ENCODE measurements at regions not wholly inside any gene's neighbourhood (a gene's known extent, or its start where the extent isn't known, plus 50 kb on each side); places are given as distances from the start of the nearest gene placed in this dataset.

DNA sequence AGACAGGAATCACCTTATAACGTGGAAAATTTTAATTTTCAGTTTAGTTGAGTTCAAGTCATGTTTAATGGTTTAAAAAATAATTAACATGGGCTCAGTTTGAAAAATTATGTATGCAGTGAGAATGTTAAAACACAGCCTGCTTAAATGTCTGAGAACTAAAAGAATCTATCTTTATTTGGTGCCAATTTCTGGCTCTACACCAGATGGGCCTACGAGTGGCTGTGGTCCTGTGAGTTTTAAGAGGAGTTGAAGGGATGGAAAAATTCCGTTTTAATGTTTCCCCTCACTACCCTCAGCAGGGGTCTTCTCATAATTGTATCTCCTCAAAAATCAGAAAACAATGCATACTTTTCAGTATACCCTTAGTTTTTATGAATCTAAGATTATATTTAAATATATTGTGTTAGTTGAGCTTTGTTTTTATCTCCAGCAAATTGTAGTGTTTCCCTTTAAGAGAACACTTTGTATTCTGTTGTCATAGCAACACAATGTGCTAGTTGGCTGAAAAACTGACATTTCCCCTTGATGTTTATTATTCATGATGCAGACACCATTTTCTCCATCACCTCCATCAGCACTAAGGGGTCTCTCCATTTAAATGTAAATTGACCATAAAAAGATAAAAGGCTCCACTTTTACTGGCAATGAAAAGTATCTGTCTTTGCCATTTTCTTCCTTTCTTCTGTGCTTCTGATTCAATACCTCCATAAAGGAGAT, 393.5 kb upstream of the GRIA3 start:
- in situ Hi-C loops (cut with HindIII; ENCODE audit: low pct_unique_long_range_greater_than_20kb, low sequenced_read_pairs): no loop called here
- no peak for DNase-seq (ENCODE audit: low read depth)

GRCh38 chrX:122813876-122814275, 370.2 kb upstream of the GRIA3 start:
- in situ Hi-C loops (cut with HindIII; ENCODE audit: low pct_unique_long_range_greater_than_20kb, low sequenced_read_pairs): no loop called here
- DNase-seq (ENCODE audit: low read depth): no peak

DNA sequence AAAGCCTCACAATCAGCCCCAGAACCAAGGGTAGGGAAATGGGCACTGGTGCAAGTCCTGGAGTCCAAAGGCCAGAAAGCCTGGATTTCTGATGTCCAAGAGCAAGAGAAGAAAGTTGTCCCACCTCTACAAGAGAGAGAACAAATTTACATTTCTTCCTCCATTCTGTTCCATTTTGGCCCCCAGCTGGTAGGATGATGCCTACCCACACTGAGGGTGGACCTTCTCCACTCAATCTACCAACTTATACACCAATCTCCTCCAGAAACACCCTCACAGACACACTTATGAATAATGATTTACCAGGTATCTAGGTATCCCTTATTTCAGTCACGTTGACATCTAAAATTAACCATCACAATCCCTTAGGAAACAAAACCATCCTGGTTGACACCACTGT, 367.8 kb upstream of the GRIA3 start:
- DNase-seq (ENCODE audit: low read depth): no peak
- in situ Hi-C loops (cut with HindIII; ENCODE audit: low pct_unique_long_range_greater_than_20kb, low sequenced_read_pairs): no loop called here

GRCh38 chrX:122817321-122817955, 366.6 kb upstream of the GRIA3 start:
- in situ Hi-C loops (cut with HindIII; ENCODE audit: low pct_unique_long_range_greater_than_20kb, low sequenced_read_pairs): no loop called here
- no peak for DNase-seq (ENCODE audit: low read depth)

DNA sequence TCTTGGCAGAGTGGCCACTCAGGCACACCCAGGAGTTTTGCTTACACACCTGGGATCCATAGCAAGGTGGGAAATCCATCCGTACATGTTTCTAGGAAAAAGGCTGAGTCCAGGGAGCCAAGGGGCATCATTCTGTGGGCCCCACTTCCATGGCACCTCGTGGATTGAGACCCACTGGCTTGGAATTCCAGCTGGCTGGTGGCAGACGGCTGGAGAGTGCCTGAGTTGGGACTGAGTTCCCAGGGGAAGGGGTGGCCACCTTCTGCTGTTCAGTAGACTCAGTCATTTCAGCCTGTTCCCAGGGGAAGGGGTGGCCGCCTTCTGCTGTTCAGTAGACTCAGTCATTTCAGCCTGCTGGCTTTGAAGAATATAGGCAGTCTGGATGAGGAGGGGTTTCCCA, 366.0 kb upstream of the GRIA3 start:
- in situ Hi-C loops (cut with HindIII; ENCODE audit: low pct_unique_long_range_greater_than_20kb, low sequenced_read_pairs): no loop called here

DNA sequence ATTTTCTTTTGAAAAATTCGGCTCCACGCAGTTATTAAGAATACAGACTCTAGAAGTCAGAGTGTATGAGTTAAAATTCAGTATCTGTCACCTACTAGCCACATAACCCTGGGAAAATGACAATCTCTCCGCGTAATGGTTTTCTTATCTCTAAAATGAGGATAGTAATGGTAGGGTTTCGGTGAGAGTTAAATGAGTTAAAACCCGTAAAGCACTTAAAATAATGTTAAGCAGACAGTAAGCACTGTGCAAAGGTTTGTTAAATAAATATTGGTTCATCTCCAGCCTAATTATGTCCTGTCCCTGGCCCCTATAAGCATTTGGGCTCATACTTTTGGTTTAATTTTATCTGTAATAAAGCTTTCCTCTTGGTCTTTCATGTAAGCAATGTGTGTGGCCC, 350.8 kb upstream of the GRIA3 start:
- no peak for DNase-seq (ENCODE audit: low read depth)
- in situ Hi-C loops (cut with HindIII; ENCODE audit: low pct_unique_long_range_greater_than_20kb, low sequenced_read_pairs): no loop called here

More for the DNA sequence above, 366.0 kb upstream of the GRIA3 start:
- no peak for DNase-seq (ENCODE audit: low read depth)

- in situ Hi-C loops (cut with HindIII; ENCODE audit: low pct_unique_long_range_greater_than_20kb, low sequenced_read_pairs): no loop called here
- no peak for DNase-seq (ENCODE audit: low read depth)
These were observed 348.2 kb upstream of the GRIA3 start for GRCh38 chrX:122835886-122836285.

DNA sequence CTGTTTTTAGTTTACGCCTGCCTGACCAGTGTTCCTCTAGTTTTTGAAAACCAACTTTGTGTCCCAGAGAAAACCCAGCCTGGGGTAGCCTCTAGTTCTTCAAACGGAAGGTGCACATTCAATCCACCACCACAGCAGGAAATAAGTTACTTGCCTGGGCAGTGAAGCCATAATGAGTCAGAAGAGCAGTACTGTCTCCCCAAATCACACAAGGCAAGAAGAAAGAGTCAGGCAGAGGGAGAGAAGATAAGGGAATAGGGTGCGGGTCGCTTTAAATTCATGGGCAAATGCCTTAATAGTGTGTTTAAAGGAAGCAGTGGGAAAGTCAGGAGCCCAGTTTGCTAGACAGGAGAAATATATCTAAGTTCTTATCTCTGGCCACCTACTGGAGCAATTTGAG, 333.8 kb upstream of the GRIA3 start:
- no peak for DNase-seq (ENCODE audit: low read depth)
- in situ Hi-C loops (cut with HindIII; ENCODE audit: low pct_unique_long_range_greater_than_20kb, low sequenced_read_pairs): no loop called here

- DNase-seq (ENCODE audit: low read depth): no peak
- in situ Hi-C loops (cut with HindIII; ENCODE audit: low pct_unique_long_range_greater_than_20kb, low sequenced_read_pairs): no loop called here
These were observed 327.9 kb upstream of the GRIA3 start for GRCh38 chrX:122856205-122856604.

GRCh38 chrX:122857734-122858133, 326.3 kb upstream of the GRIA3 start:
- in situ Hi-C loops (cut with HindIII; ENCODE audit: low pct_unique_long_range_greater_than_20kb, low sequenced_read_pairs): no loop called here
- DNase-seq (ENCODE audit: low read depth): no peak

- in situ Hi-C loops (cut with HindIII; ENCODE audit: low pct_unique_long_range_greater_than_20kb, low sequenced_read_pairs): no loop called here
- DNase-seq (ENCODE audit: low read depth): no peak
These were observed 321.0 kb upstream of the GRIA3 start for GRCh38 chrX:122863067-122863466.

GRCh38 chrX:122866532-122866931, 317.5 kb upstream of the GRIA3 start:
- in situ Hi-C loops (cut with HindIII; ENCODE audit: low pct_unique_long_range_greater_than_20kb, low sequenced_read_pairs): no loop called here
- peak; percentile 26 for DNase-seq (ENCODE audit: low read depth)

- no peak for DNase-seq (ENCODE audit: low read depth)
- in situ Hi-C loops (cut with HindIII; ENCODE audit: low pct_unique_long_range_greater_than_20kb, low sequenced_read_pairs): no loop called here
These were observed 315.4 kb upstream of the GRIA3 start for GRCh38 chrX:122868631-122869030.

DNA sequence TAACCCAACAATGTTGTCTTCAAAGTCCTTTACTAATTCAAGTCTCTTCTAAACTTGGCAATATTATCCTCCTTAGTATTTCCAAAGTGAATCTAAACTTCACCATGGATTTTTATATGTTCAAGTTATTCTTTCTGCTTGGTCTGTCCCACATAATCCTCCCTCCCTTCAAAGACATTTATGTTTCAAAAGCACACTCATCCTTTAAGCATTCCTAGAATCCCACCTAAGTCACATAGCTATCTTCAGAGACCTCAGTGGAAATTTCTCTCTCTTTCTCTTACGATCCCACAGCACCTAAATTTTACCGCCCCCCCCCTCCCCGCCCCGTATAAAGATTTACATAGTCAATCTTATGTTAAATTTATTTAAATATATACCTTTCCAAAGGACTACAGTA, 314.9 kb upstream of the GRIA3 start:
- no peak for DNase-seq (ENCODE audit: low read depth)
- in situ Hi-C loops (cut with HindIII; ENCODE audit: low pct_unique_long_range_greater_than_20kb, low sequenced_read_pairs): no loop called here

GRCh38 chrX:122878269-122878668, 305.8 kb upstream of the GRIA3 start:
- DNase-seq (ENCODE audit: low read depth): no peak
- in situ Hi-C loops (cut with HindIII; ENCODE audit: low pct_unique_long_range_greater_than_20kb, low sequenced_read_pairs): no loop called here

GRCh38 chrX:122880952-122881351, 303.1 kb upstream of the GRIA3 start:
- in situ Hi-C loops (cut with HindIII; ENCODE audit: low pct_unique_long_range_greater_than_20kb, low sequenced_read_pairs): no loop called here
- no peak for DNase-seq (ENCODE audit: low read depth)

- in situ Hi-C loops (cut with HindIII; ENCODE audit: low pct_unique_long_range_greater_than_20kb, low sequenced_read_pairs): no loop called here
- no peak for DNase-seq (ENCODE audit: low read depth)
These were observed 293.3 kb upstream of the GRIA3 start for GRCh38 chrX:122890729-122891128.

DNA sequence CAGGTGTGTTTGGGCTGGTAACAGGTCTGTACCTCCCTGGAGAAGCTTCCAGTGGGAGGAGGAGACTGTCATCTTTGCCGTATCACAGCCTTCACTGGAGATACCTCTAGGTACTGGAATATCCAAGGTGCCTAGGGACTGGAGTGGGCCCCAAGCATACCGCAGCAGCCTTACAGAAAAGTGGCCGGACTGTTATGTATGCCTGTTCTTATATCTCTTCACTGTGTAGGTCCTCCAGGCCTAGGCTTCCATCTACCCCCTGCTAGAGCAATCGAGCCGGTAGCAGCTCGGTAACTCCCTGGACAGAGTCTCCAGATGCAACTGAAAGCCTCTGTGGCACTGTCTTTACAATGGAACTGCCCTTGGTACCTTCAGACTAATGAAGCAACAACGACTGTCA, 277.4 kb upstream of the GRIA3 start:
- no peak for DNase-seq (ENCODE audit: low read depth)
- in situ Hi-C loops (cut with HindIII; ENCODE audit: low pct_unique_long_range_greater_than_20kb, low sequenced_read_pairs): no loop called here

GRCh38 chrX:122907375-122907774, 276.7 kb upstream of the GRIA3 start:
- in situ Hi-C loops (cut with HindIII; ENCODE audit: low pct_unique_long_range_greater_than_20kb, low sequenced_read_pairs): no loop called here
- DNase-seq (ENCODE audit: low read depth): no peak

DNA sequence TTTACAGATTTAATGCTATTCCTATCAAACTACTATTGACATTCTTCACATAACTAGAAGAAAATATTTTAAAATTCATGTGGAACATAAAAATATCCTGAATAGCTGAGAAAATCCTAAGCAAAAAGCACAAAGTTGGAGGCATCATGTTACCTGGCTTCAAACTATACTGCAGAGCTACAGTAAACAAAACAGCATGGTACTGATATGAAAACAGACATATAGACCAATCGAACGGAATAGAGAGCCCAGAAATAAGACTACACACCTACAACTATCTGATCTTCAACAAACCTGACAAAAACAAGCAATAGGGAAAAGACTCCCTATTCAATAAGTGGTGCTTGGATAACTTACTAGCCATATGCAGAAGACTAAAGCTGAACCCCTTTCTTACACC, 273.4 kb upstream of the GRIA3 start:
- in situ Hi-C loops (cut with HindIII; ENCODE audit: low pct_unique_long_range_greater_than_20kb, low sequenced_read_pairs): no loop called here
- no peak for DNase-seq (ENCODE audit: low read depth)

All from Caki2 (cell line).